ENCODE measurements at regions not wholly inside any gene's neighbourhood (a gene's known extent, or its start where the extent isn't known, plus 50 kb on each side); places are given as distances from the start of the nearest gene placed in this dataset.

GRCh38 chr20:22921595-22922421 is 113.3 kb upstream of the SSTR4 start (continued):
- TF ChIP-seq PTRF (tag; IDR thresholded peaks at IDR 0.05) (no peak), THAP12 (CRISPR knock-in tag; IDR thresholded peaks at IDR 0.05) (no peak), ZNF282 (CRISPR knock-in tag; IDR thresholded peaks at IDR 0.05) (no peak), JUNB (CRISPR knock-in tag; conservative IDR thresholded peaks at IDR 0.05) (peak; percentile 43; the same call in 1 of the 2 replicates), ZNF146 (CRISPR knock-in tag; IDR thresholded peaks at IDR 0.05; ENCODE audit: unreplicated experiment) (no peak), GATA2 (CRISPR knock-in tag; IDR thresholded peaks at IDR 0.05) (peak; percentile 43; the same call in 1 of the 2 replicates), MTF1 (CRISPR knock-in tag; IDR thresholded peaks at IDR 0.05; ENCODE audit: borderline replicate concordance) (no peak), SMARCA4 (IDR thresholded peaks at IDR 0.05) (peak; percentile 92), ZNF124 (CRISPR knock-in tag; IDR thresholded peaks at IDR 0.05) (no peak), ZNF785 (CRISPR knock-in tag; IDR thresholded peaks at IDR 0.05) (no peak), ZC3H11A (IDR thresholded peaks at IDR 0.05; ENCODE audit: low read depth, low read length) (no peak), ZNF518B (CRISPR knock-in tag; IDR thresholded peaks at IDR 0.05) (no peak), USF1 (CRISPR knock-in tag; IDR thresholded peaks at IDR 0.05) (no peak), TEAD4 (IDR thresholded peaks at IDR 0.05; ENCODE audit: low read length) (peak; percentile 80), TEAD4 (CRISPR knock-in tag; IDR thresholded peaks at IDR 0.05; ENCODE audit: borderline replicate concordance) (no peak), KDM4B (IDR thresholded peaks at IDR 0.05; ENCODE audit: borderline replicate concordance in 2 of 2, low read depth in 1 of 2) (no peak), ZNF76 (CRISPR knock-in tag; IDR thresholded peaks at IDR 0.05; ENCODE audit: borderline replicate concordance) (no peak), ATF7 (IDR thresholded peaks at IDR 0.05) (peak; percentile 70)
- TF ChIP-seq, protein P1, sequence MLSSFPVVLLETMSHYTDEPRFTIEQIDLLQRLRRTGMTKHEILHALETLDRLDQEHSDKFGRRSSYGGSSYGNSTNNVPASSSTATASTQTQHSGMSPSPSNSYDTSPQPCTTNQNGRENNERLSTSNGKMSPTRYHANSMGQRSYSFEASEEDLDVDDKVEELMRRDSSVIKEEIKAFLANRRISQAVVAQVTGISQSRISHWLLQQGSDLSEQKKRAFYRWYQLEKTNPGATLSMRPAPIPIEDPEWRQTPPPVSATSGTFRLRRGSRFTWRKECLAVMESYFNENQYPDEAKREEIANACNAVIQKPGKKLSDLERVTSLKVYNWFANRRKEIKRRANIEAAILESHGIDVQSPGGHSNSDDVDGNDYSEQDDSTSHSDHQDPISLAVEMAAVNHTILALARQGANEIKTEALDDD (IDR thresholded peaks at IDR 0.05), result peak; percentile 45; the same call in 1 of the 2 replicates
- TF ChIP-seq, protein P2, sequence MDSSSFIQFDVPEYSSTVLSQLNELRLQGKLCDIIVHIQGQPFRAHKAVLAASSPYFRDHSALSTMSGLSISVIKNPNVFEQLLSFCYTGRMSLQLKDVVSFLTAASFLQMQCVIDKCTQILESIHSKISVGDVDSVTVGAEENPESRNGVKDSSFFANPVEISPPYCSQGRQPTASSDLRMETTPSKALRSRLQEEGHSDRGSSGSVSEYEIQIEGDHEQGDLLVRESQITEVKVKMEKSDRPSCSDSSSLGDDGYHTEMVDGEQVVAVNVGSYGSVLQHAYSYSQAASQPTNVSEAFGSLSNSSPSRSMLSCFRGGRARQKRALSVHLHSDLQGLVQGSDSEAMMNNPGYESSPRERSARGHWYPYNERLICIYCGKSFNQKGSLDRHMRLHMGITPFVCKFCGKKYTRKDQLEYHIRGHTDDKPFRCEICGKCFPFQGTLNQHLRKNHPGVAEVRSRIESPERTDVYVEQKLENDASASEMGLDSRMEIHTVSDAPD (CRISPR knock-in tag; IDR thresholded peaks at IDR 0.05), result no peak

Measured in K562 (cell line).